HG02678 (cell line): ENCODE measurements at regions not wholly inside any gene's neighbourhood (a gene's known extent, or its start where the extent isn't known, plus 50 kb on each side); places are given as distances from the start of the nearest gene placed in this dataset.
"Not testable (repeated sequence)": the region's sequence is repeated elsewhere in the genome, so short reads cannot be mapped to it uniquely, and the experiment has no call there.

Experiments
- ATAC-seq: cut with Tn5 transposase; IDR thresholded peaks from one replicate; pipeline ENCODE4 v1.9.1; 2021; ENCODE audit warnings: mild to moderate bottlenecking, moderate library complexity; ENCODE audit not compliant: unreplicated experiment

DNA sequence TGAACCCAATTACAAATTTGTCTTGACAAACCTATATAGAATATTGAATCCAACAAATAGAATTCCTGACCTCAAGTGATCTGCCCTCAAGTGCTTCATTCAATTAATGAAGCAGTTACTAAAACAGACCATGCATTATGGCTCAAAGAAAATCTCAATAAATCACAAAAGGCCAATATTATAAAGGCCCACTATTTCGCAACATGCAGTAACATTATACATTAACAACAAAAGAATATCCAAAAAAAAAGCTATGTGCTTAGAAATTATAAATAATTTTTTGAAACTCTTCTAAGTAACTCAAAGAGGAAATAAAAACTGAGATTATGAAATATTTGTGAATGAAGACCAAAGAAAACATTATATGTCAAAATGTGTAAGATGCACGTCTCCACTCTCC lies 177.7 kb downstream of the ZNF674 start:
- ATAC-seq: no peak

DNA sequence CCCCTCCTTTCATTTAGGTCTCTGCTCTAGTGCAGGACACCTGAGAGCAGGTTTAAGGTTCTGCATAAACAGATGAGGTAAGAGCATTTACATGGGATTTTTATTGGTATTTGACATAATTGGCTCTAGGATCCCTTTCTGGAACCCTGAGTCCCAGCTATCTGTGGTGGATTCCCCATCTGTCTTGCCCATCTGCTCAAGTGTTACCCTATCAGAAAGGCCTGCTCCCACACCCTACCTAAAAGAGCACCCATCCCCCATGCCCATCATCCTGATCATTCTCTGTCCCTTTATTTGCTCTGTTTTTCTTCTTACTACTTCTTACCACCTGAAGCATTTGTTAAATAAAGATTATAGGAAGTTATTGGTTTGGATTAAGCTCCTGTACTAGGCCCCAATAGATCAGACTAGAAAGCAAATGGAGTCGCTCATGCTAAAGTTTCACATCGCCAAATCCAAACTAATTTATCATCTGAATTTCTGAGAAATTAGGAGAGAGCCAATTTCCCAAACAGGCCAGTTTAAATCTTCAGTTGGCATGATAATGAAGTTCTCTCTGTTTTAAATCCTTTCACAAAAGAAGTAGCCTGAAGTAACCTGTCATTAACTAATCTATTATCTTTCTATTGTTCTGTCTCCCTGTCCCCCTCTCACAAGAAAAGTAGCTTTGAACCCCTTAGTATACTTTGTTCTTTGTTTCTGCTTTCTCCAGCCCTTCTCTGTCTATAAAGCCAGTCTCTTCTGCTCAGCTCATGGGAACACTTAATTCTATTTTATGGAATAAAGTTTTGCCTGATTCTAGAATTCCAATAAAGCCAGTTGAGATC lies 178.6 kb downstream of the ZNF674 start:
- no peak for ATAC-seq

DNA sequence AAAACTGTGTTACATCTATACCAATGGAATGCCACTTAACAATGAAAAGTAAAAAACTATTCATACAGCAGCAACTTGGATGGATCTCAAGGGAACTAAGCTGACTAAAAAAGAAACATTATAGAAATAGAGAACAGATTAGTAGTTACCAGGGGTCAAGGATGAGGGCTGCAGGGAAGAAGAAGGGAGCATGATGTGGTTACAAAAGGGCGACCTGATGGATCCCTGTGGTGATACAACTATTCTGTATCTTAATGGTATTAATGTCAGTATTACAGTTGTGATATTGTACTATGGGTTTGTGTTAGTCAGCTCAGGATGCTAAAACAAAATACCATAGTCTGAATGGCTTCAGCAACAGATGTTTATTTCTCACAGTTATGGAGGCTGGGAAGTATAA lies 190.7 kb downstream of the ZNF674 start:
- no peak for ATAC-seq

DNA sequence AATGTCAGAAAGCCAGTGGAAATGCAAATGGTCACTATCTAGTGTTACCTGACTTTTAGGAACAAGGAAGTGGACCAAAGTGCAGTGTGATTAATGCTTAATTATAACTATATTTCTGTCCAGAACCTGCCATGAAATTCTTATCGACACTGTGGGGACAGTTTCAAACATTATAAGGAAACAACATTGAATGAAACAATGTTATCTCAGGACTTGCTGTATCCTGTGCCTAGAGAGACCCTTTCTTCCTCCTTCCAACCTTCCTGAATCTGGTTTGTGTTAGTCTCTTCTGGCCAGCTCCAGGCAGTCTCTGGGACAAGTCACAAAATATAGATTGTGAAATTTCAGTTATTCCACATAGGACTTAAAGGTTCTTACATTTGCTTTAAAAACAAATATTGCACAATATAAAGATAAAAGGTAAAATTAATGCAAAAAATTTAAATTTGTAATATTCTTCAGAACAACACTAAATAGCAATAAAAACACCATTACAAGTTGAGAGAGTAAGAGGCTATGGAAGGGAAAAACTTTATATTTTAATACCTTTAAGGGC lies 203.4 kb downstream of the ZNF674 start:
- ATAC-seq: no peak

DNA sequence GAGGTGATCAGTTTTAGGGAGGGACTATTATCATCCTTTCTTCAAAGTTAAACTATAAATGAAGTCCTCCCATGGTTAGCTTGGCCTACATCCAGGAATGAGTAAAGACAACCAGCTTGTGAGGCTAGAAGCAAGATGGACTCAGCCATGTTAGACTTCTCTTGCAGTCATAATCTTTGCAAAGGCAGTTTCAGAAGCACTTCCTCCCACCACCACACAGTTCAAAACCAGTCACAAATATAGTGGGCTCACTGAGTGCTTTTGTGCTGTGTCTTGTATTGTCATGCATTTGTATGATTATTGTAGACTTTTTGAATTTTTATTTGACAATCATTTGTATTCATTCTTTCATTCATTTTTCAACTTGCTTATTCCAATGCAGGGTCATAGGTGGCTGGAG lies 204.5 kb downstream of the ZNF674 start:
- ATAC-seq: no peak

DNA sequence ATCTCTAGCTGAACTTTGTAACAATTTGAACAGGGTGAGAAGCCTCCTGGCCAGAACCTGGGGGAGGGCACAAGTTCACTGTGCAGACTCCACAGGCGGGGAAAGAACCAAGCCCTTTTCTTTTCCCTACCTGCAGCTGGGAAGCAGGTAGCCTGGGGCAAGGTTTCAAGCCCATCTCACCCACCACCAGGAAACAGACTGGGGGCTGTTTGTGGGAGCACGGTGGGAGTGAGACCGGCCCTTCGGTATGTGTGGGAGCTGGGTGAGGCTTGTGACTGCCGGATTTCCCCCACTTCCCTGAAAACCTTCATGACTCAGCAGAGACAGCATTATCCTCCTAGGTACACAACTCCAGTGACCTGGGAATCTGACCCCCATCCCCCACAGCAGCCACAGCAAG lies 211.7 kb downstream of the ZNF674 start:
- no peak for ATAC-seq

DNA sequence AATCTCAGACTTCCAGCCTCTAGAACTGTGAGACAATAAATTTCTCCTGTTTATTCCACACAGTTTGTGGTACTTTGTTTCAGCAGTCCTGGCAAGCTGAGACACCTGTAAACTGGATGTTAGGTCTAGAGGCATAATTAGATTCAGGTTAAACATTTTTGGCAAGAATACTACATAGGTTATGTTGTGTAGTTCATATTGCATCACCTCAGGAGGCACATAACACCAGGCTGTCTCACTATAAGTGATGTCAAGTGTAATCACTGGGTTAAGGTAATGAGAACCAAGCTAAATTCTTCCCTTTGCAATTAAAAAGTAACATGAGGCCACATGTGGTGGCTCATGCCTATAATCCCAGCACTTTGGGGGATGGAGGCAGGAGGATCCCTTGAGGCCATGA lies 214.2 kb downstream of the ZNF674 start:
- ATAC-seq: no peak

DNA sequence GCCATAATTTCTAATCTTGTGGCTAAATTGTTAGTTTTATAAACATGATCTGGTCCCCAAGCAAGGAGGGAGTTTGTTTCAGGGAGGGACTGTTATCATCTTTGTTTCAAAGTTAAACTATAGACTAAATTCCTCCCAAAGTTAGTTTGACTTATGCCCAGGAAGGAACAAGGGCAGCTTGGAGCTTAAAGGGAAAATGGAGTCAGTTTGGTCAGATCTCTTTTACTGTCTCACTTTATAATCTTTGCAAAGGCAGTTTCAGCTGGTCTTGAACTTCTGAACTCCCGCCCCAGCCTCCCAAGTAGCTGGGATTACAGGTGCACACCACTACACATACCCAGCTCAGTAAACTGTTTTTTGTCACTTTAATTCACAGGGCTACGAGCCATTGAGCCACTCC lies 214.7 kb downstream of the ZNF674 start:
- ATAC-seq: no peak

DNA sequence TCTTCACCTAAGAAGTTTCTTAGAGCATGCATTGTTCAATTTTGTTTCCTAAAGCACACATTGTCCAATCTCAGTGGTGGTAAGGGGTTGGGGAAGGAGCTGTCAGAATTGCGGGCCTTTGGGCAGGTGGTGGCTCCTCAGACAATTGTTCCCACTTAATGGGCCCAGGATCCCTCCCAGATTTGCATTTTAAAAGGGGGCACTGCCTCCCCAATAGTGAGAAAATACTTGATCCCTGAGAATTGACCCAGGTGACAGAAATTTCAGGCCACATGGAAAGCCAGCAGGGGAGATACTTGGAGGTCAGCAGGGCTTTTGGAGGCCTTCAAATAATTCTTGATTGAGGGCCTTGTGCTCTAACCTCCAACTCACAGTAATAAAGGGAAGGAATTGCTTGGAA lies 217.1 kb downstream of the ZNF674 start:
- no peak for ATAC-seq

DNA sequence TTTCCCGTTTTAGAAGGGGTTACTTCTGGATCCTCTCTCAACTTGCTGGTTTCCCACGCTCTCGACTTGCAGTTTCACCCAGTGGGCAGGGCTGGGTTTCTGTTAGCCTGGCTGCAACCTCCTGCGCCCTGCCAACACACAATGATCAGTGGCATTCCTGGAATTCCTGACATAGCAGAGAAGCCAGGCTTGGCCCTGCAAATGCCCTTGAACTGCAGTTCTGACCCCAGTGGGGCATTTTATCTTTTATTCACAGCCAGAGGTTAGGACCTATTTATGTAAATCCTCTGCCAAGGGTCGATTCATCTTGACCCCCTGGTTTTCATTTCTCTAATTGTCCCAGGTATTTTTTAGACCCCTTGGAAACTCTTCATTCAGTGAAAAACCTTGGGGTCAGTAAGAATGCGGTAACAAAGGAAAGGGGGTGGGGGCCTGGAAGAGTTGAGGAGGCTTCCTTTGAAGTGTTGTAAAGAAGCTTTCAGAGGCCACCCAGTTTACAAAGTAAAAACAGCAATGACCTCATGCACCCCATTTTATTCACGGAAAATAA lies 217.6 kb downstream of the ZNF674 start:
- ATAC-seq: no peak

DNA sequence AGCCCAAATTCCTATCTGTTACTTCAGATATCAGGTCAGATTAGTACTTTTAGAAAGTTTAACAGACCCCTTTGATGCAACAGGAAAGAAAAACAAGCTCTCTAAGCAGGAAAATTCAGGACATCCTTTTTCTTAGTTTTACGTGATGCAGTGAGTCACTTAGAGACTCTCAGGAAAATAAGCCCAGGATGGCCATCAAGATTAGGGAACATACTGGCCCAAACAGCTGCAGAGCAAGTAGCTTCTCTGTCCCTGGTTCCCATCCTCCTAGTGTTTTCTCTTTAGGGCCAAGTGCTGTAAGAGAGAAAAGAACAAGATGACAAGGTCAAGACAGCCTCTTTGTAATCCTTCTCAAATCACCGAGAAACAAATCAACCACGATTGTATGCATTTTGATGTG lies 219.1 kb downstream of the ZNF674 start:
- ATAC-seq: no peak

DNA sequence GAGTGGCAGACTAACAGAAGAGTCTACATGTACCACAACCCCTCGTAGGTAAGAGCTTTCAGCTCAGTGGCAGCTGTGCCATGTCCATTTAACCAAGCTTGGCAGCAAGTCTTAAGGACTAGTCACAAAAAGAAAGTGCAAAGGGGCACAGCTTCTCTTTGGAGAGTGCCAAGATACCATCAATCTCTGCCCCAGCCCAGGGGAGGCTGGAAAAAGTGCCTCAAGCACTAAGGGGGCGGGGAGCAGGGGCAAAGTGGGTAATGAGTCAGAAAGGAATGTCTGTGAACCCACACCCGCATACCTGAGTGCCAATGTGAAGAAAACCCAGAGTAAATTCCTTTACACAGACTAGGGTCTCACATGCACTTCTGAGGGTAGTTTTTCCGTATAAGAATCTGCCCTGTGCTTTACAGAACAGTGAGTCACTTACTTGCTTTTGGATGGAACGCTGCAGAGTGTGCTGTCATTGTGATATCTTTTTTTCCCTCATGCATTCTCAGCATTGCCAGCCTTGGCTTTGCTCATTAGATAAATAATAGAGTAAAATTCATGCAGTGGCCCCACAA lies 219.8 kb downstream of the ZNF674 start:
- no peak for ATAC-seq

DNA sequence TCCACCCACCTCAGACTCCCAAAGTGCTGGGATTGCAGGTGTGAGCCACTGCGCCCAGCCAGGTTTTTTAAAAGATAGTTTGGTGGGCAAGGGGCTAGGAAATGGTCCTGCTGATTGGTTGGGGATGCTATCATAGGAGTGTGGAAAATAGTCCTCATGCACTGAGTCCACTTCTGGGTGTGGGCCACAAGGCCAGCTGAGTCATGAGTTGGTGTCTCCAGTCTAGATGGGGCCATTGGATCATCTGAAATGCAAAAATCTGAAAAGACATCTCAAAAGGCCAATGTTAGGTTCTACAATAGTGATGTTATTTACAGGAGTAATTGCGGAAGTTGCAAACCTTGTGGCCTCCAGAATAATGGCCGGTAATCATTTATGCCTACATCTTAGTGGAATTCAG lies 221.1 kb downstream of the ZNF674 start:
- ATAC-seq: no peak

DNA sequence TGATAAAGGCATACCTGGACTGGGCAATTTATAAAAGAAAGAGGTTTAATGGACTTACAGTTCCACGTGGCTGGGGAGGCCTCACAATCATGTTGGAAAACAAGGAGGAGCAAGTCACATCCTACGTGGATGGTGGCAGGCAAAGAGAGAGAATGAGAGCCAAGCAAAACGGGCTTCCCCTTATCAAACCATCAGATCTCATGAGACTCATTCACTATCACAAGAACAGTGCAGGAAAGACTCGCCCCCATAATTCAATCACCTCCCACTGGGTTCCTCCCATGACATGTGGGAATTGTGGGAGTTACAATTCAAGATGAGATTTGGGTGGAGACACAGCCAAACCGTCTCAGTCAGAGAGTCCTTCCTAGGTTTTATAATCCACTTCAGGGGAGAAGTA lies 222.3 kb downstream of the ZNF674 start:
- ATAC-seq: not testable (repeated sequence)

DNA sequence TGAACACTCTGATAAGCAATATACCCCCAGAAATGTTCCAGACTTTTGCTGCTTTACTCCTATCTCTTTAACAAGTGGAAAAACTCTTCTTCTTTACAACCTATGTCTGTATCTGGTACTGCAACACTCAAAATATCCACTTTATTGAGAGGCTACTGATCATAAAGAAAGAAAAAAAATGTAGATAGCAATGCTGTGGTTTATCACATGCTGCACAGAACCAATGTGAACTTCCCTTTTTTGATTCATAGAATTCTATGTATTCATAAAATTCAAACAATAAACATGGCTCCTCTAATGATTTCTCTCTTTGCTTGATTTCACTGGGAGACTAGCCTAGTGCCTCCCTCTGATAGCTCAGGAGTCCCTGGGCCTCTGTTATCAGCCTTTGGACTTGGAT lies 223.5 kb downstream of the ZNF674 start:
- no peak for ATAC-seq

DNA sequence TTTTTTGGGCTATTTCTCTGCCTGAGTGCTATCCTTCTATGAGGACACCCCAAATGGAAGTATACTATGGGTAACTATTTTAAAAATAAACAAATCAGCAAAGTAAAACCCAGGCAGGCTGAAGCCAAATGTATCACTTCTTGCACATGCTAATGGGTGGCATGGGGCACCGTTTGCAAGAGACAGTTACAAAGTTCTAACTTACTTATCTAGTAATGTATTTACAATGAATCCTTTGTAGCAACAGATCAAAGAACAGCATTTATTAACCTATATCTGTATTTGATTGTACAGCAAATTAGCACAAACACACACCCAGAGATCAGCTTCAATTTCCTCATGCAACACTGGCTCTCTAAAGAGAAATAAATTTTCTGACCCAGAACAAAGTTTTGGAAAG lies 225.5 kb downstream of the ZNF674 start:
- ATAC-seq: no peak

DNA sequence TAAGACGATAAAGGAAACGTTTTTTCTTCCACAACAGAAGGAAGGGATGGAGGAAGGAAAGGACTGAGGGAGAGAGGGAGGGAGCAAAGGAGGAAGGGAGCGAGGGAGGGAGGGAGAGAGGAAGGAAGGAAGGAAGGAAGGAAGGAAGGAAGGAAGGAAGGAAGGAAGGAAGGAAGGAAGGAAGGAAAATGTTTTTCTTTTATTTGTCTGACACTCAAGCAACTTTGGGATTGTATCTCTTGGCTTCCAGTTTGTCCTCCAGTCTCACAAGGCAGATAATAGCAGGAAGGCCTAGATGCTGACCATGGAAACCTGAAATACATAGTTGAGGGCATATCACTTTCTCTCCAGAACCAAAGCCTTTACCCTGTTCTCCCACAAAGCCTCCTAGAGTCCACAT lies 226.7 kb downstream of the ZNF674 start:
- ATAC-seq: no peak

DNA sequence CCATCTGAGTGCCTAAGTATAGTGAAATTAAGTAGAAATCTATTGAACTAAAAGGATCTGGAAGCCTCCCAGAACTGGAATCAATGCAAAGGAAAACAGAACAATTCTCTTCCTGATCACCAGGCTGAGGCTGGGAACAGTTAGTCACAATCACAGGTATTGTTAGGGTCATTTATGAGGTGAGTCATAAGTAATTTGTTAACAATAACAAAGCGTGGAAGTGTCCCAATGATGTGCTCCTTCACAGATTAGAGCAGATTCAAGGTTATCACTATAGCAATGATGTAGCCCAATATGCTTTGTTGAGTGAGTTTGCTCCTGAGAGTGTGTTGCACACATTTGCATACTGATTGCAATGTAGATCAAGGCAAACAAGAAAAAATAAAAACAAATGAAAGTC lies 228.1 kb downstream of the ZNF674 start:
- no peak for ATAC-seq

DNA sequence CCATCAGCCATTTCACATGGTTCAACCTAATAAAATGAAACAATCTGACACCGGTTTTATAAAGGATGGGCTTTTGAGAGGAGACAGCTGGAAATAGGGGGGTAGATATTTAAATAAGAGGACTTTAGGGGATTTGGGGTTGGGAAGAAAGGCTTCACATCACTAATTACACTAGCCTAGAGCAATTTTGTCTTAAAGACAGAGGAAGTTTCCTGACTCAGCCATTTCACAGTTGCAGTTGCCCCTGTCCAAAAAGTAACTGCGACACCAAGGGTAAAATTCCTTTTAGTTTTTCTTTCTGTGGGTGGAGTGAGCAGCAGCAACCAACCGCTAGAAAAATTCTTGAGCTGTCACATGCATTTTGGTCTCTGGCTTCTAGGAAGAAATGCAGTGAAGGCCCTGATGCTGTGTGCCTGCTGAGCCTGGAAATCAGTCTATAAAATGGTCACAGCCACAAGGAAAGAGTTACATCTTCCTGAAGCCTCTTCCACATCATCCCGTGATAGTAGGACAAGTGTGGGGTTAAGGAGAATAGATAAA lies 233.6 kb downstream of the ZNF674 start:
- ATAC-seq: no peak

DNA sequence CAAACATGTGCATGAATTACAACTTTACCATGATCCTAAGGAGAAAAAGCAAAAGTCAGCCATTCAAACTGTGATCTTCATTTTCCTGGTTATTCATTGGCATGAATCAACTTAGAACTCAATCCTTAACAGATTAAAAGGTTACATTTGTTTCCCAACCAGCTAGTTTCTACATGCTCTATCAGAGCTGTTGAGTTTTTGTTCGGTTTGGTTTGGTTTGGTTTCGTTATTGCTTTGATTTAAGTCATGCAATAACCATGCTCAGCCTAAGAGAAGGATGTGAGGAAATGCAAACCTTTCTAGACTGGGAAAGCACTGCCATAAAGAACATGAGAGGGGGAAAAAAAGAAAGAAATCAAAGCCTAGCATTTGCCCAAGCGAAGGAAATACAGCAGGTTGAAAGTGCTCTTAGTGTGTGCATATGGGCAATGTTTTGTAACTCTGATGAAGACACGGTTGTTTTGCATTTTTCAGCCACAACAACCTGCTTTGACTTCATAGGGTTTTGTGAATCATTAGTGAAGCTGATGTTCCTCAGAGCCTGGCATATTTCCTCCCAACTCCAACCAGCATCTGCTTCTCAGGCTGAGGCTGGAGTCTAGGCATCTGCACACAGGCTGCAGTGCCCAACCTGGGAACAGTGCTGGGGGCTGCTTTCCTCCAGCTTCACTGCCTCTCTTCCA lies 234.3 kb downstream of the ZNF674 start:
- ATAC-seq: peak; percentile 91

DNA sequence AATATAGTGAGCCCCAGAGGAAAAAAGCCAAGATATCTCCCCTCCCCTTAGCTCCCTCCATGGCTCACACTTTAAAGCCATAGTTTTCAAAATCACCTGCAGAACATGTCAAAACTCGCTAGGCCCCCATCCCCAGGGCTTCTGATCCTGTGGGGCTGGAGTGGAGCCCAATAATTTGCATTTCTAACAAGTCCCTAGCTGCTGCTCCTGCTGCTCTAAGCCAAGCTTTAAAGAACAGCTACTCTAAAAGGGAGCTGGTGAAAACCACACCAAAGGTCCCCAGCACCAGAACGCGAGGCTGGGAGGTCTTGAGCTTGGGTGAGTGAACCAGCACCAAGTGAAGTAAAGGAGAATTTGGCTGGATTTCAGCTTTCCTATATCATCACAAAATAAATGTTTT lies 237.1 kb downstream of the ZNF674 start:
- no peak for ATAC-seq
